Endothelial cell of umbilical vein (primary cell): ENCODE measurements at regions not wholly inside any gene's neighbourhood (a gene's known extent, or its start where the extent isn't known, plus 50 kb on each side); places are given as distances from the start of the nearest gene placed in this dataset.

Experiments used
- BruUV-seq: library from RNA; stranded (reverse); fragments of 400-500 nt; replicated peaks from 2 replicates; lab custom pipeline; 2021; lab: Mats Ljungman, UMichigan
- CTCF ChIA-PET: fragments of 300-600, 350-600 bp; sonication (Branson Sonifier 250); formaldehyde crosslinking; loops from one replicate; lab custom pipeline; 2021; ENCODE audit warnings: antibody characterized with exemption, inconsistent platforms; lab: Charles Lee
- POLR2A ChIA-PET: fragments of 300-600, 350-600 bp; sonication (Branson Sonifier 250); formaldehyde crosslinking; loops from one replicate; lab custom pipeline; 2021; ENCODE audit warnings: antibody characterized with exemption, inconsistent platforms; lab: Charles Lee
- DNase-seq: peaks from one replicate; pipeline ENCODE4 v3.0.0-alpha.2; 2011; ENCODE audit warnings: low read depth, low spot score
- FAIRE-seq: peaks from 2 replicates; lab custom pipeline; 2011; peaks lifted over from hg19 to GRCh38; lab: Jason Lieb, UNC
- H2AFZ ChIP-seq: 2 replicates; pipeline ENCODE4 v1.6.0; 2012; ENCODE audit warnings: low read depth, low read length, control low read depth, inconsistent platforms
- H3K27ac ChIP-seq: 2 replicates; pipeline ENCODE4 v1.5.1; 2011; ENCODE audit warnings: low read depth, mild to moderate bottlenecking, control low read depth, low read length, moderate library complexity; ENCODE audit not compliant: insufficient read depth
- H3K27me3 ChIP-seq, 2 experiments: 2 replicates each; pipeline versions ENCODE4 v1.6.0 to v1.6.1; 2011; ENCODE audit warnings: low read length in 2 of 2, mixed read lengths in 1 of 2; ENCODE audit not compliant: control insufficient read depth in 2 of 2, insufficient read depth in 2 of 2
- H3K36me3 ChIP-seq, 2 experiments: 2 replicates in 1 of 2; 3 replicates in 1 of 2; pipeline ENCODE4 v1.5.1; 2011; ENCODE audit warnings: low read length in 2 of 2, mild to moderate bottlenecking in 1 of 2, moderate library complexity in 1 of 2; ENCODE audit not compliant: control insufficient read depth in 2 of 2, insufficient read depth in 2 of 2; ENCODE audit errors: extremely low read depth in 1 of 2
- H3K4me1 ChIP-seq: 3 replicates; pipeline ENCODE4 v1.5.1; 2011; ENCODE audit warnings: mild to moderate bottlenecking, low read length; ENCODE audit not compliant: control insufficient read depth, insufficient read depth; ENCODE audit errors: extremely low read depth
- H3K4me2 ChIP-seq: 2 replicates; pipeline ENCODE4 v1.6.1; 2011; ENCODE audit warnings: low read length, control low read depth, mixed read lengths; ENCODE audit not compliant: insufficient read depth
- H3K4me3 ChIP-seq, 3 experiments: fragments of 200-600 bp in 1 of 3; sonication (generic), shearing (Covaris generic) in 1 of 3; replicated peaks in 1 of 3; 2 replicates each; pipeline ENCODE4 v1.5.1; 2011 to 2016; ENCODE audit warnings: control low read depth in 3 of 3, low read length in 3 of 3, mild to moderate bottlenecking in 2 of 3, inconsistent platforms in 1 of 3, low read depth in 1 of 3, moderate library complexity in 1 of 3; ENCODE audit not compliant: insufficient read depth in 1 of 3
- H3K79me2 ChIP-seq: 2 replicates; pipeline ENCODE4 v1.6.0; 2012; ENCODE audit warnings: low read length, inconsistent platforms; ENCODE audit not compliant: control insufficient read depth, insufficient read depth
- H3K9ac ChIP-seq: replicated peaks from 2 replicates; pipeline ENCODE3; 2011; ENCODE audit warnings: low read length, control low read depth; ENCODE audit not compliant: insufficient read depth; ENCODE audit errors: extremely low read depth
- H3K9me1 ChIP-seq: replicated peaks from 3 replicates; pipeline ENCODE4 v1.6.0; 2011; ENCODE audit warnings: mild to moderate bottlenecking, low read length; ENCODE audit not compliant: control insufficient read depth, insufficient read depth; ENCODE audit errors: extremely low read depth
- H3K9me3 ChIP-seq: replicated peaks from 2 replicates; pipeline ENCODE4 v1.5.1; 2012; ENCODE audit warnings: low read length, inconsistent platforms; ENCODE audit not compliant: control insufficient read depth, insufficient read depth
- H4K20me1 ChIP-seq: replicated peaks from 2 replicates; pipeline ENCODE3; 2011; ENCODE audit warnings: mild to moderate bottlenecking, low read length; ENCODE audit not compliant: control insufficient read depth, insufficient read depth; ENCODE audit errors: extremely low read depth
- EZH2 ChIP-seq: IDR thresholded peaks from 2 replicates; pipeline ENCODE4 v1.6.1; 2012; ENCODE audit warnings: borderline replicate concordance, low read depth, mild to moderate bottlenecking, moderate library complexity, low read length, inconsistent platforms; ENCODE audit not compliant: severe bottlenecking
- FOS ChIP-seq: IDR thresholded peaks from 2 replicates; pipeline ENCODE4 v1.6.1; 2011; ENCODE audit warnings: mild to moderate bottlenecking, low read length, moderate library complexity, borderline replicate concordance; ENCODE audit not compliant: insufficient read depth
- GATA2 ChIP-seq: IDR thresholded peaks from 2 replicates; pipeline ENCODE4 v1.7.0; 2011; ENCODE audit warnings: low read depth, mild to moderate bottlenecking, moderate library complexity, mixed read lengths, low read length; ENCODE audit not compliant: insufficient read length, insufficient read depth
- JUN ChIP-seq: IDR thresholded peaks from 2 replicates; pipeline ENCODE4 v1.6.1; 2011; ENCODE audit warnings: borderline replicate concordance, low read depth; ENCODE audit not compliant: insufficient read length, insufficient read depth
- MYC ChIP-seq: IDR thresholded peaks from one replicate; pipeline ENCODE4 v1.6.1; 2011; ENCODE audit warnings: mild to moderate bottlenecking, low read depth, low read length
- POLR2A ChIP-seq: IDR thresholded peaks from 2 replicates; pipeline ENCODE4 v1.6.1; 2012; ENCODE audit warnings: low read depth, mild to moderate bottlenecking, control low read depth, low read length
- POLR2AphosphoS5 ChIP-seq: IDR thresholded peaks from 2 replicates; pipeline ENCODE4 v1.6.1; 2012; ENCODE audit warnings: low read depth, mild to moderate bottlenecking, control low read depth, low read length, moderate library complexity; ENCODE audit not compliant: insufficient read depth
- dilution Hi-C: fragments of 300-500 bp; cut with MboI; formaldehyde crosslinking; loops from one replicate; pipeline ENCODE4 v1.15.0; 2019; ENCODE audit warnings: low sequenced_read_pairs; ENCODE audit not compliant: extremely low pct_ligation_motif_present
- intact Hi-C: fragments of 100-400 bp; cut with micrococcal nuclease; formaldehyde crosslinking; loops from one replicate; pipeline ENCODE4 v1.10.0; 2022
- TF ChIP-seq, protein P1 (sequence below): IDR thresholded peaks from 2 replicates; pipeline ENCODE4 v1.6.1; 2011; ENCODE audit not compliant: insufficient read depth, insufficient read length
- TF ChIP-seq, protein P2 (sequence below), 2 donors: IDR thresholded peaks; 1 replicate in 1 of 2; 2 replicates in 1 of 2; pipeline ENCODE4 v1.5.1; 2011; ENCODE audit warnings: low read length in 2 of 2, mild to moderate bottlenecking in 2 of 2, moderate library complexity in 2 of 2, control low read depth in 1 of 2, inconsistent platforms in 1 of 2, low read depth in 1 of 2; ENCODE audit not compliant: insufficient read depth in 1 of 2; ENCODE audit errors: extremely low read depth in 1 of 2

- dilution Hi-C loops (no loop called here), intact Hi-C loops (no loop called here)
- ChIA-PET POLR2A (no interaction called here), CTCF (interaction anchor here (1.0 to 2.3 kb wide), 3 partner anchors 12 to 37 kb away, joined by 4 to 7 read pairs (median 6); no protein-coding TSS in a partner anchor)
- no peaks in the 10 kb centered on the region for H3K27me3 ChIP-seq
- FAIRE-seq (no peak), DNase-seq (no peak)
- H3K4me3 ChIP-seq: no peak overlapping the region
- H3K9ac ChIP-seq: no peak overlapping the region
- H2AFZ ChIP-seq: no peak overlapping the region
- no peak for TF ChIP-seq GATA2
- TF ChIP-seq, protein P1, sequence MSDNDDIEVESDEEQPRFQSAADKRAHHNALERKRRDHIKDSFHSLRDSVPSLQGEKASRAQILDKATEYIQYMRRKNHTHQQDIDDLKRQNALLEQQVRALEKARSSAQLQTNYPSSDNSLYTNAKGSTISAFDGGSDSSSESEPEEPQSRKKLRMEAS: no peak
- no peak for TF ChIP-seq POLR2A
- TF ChIP-seq POLR2AphosphoS5: no peak
- TF ChIP-seq, protein P2, sequence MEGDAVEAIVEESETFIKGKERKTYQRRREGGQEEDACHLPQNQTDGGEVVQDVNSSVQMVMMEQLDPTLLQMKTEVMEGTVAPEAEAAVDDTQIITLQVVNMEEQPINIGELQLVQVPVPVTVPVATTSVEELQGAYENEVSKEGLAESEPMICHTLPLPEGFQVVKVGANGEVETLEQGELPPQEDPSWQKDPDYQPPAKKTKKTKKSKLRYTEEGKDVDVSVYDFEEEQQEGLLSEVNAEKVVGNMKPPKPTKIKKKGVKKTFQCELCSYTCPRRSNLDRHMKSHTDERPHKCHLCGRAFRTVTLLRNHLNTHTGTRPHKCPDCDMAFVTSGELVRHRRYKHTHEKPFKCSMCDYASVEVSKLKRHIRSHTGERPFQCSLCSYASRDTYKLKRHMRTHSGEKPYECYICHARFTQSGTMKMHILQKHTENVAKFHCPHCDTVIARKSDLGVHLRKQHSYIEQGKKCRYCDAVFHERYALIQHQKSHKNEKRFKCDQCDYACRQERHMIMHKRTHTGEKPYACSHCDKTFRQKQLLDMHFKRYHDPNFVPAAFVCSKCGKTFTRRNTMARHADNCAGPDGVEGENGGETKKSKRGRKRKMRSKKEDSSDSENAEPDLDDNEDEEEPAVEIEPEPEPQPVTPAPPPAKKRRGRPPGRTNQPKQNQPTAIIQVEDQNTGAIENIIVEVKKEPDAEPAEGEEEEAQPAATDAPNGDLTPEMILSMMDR (IDR thresholded peaks at IDR 0.05; ENCODE audit: extremely low read depth in 1 of 2, insufficient read depth in 1 of 2, low read depth in 1 of 2, low read length in 2 of 2): no peak
- TF ChIP-seq EZH2: no peak
- no peak for TF ChIP-seq FOS
- no peak for TF ChIP-seq MYC
- TF ChIP-seq JUN: no peak
- H3K9me3 ChIP-seq: no peaks in the 10 kb centered on the region
- H3K36me3 ChIP-seq: no peaks in the 10 kb centered on the region
- H3K9me1 ChIP-seq: no peaks in the 10 kb centered on the region
- no peak overlapping the region for H3K27ac ChIP-seq
- H3K79me2 ChIP-seq: no peaks in the 10 kb centered on the region
- no TSS peak for BruUV-seq
- no peaks in the 10 kb centered on the region for H4K20me1 ChIP-seq
- H3K4me1 ChIP-seq: no peaks in the 10 kb centered on the region
- no peak overlapping the region for H3K4me2 ChIP-seq
These were observed 207.3 kb upstream of the OR4E1 start for GRCh38 chr14:21880918-21881317.
